Nephron (organoid): ENCODE measurements at regions not wholly inside any gene's neighbourhood (a gene's known extent, or its start where the extent isn't known, plus 50 kb on each side); places are given as distances from the start of the nearest gene placed in this dataset.

ENCODE experiments used
- H3K27ac Mint-ChIP-seq, 3 experiments: 2 replicates each; pipeline ENCODE4 v1.8.0; 2020; ENCODE audit warnings: mixed read lengths in 3 of 3, mild to moderate bottlenecking in 2 of 3, moderate library complexity in 1 of 3
- H3K27me3 Mint-ChIP-seq: 2 replicates; pipeline ENCODE4 v1.8.0; 2021; ENCODE audit warnings: low read depth, mild to moderate bottlenecking, moderate library complexity, mixed read lengths
- H3K36me3 Mint-ChIP-seq: 2 replicates; pipeline ENCODE4 v1.8.0; 2020; ENCODE audit warnings: low read depth, mixed read lengths
- H3K4me1 Mint-ChIP-seq: 2 replicates; pipeline ENCODE4 v1.8.0; 2020; ENCODE audit warnings: mixed read lengths
- H3K4me3 Mint-ChIP-seq, 3 experiments: 2 replicates each; pipeline ENCODE4 v1.8.0; 2020; ENCODE audit warnings: mild to moderate bottlenecking in 3 of 3, mixed read lengths in 3 of 3, moderate library complexity in 2 of 3
- H3K9me3 Mint-ChIP-seq: 2 replicates; pipeline ENCODE4 v1.8.0; 2020; ENCODE audit warnings: mixed read lengths
- CTCF ChIP-seq, 3 experiments: fragments of 200-600 bp; sonication (generic); IDR thresholded peaks; one replicate each; pipeline ENCODE4 v1.5.0; 2021; ENCODE audit warnings: antibody characterized with exemption in 3 of 3; ENCODE audit not compliant: unreplicated experiment in 3 of 3

GRCh38 chr1:80225510-80225909 lies 1219.0 kb upstream of the ADGRL4 start:
- H3K27ac Mint-ChIP-seq, result no peak overlapping the region
- no peaks in the 10 kb centered on the region for H3K36me3 Mint-ChIP-seq
- peaks cover 3% of the 10 kb centered on the region for H3K9me3 Mint-ChIP-seq
- no peaks in the 10 kb centered on the region for H3K4me1 Mint-ChIP-seq
- H3K27me3 Mint-ChIP-seq, result no peaks in the 10 kb centered on the region
- no peak overlapping the region for H3K4me3 Mint-ChIP-seq
- no peak for TF ChIP-seq CTCF (IDR thresholded peaks at IDR 0.05; ENCODE audit: unreplicated experiment in 3 of 3)

GRCh38 chr1:80221319-80221718 lies 1214.8 kb upstream of the ADGRL4 start:
- no peak for TF ChIP-seq CTCF (IDR thresholded peaks at IDR 0.05; ENCODE audit: unreplicated experiment in 3 of 3)
- Mint-ChIP-seq H3K9me3 (no peaks in the 10 kb centered on the region), H3K4me3 (no peak overlapping the region), H3K36me3 (no peaks in the 10 kb centered on the region), H3K27me3 (no peaks in the 10 kb centered on the region), H3K4me1 (peaks cover 16% of the 10 kb centered on the region), H3K27ac (no peak overlapping the region)

GRCh38 chr1:80218112-80218511 lies 1211.6 kb upstream of the ADGRL4 start:
- Mint-ChIP-seq H3K4me1 (peaks cover 16% of the 10 kb centered on the region), H3K27me3 (no peaks in the 10 kb centered on the region), H3K4me3 (no peak overlapping the region), H3K27ac (peak overlapping the region; percentile 24 to 74 (median 65)), H3K9me3 (no peaks in the 10 kb centered on the region), H3K36me3 (no peaks in the 10 kb centered on the region)
- TF ChIP-seq CTCF (IDR thresholded peaks at IDR 0.05; ENCODE audit: unreplicated experiment in 3 of 3), result peak; percentile 55 to 66 (median 56)

- Mint-ChIP-seq H3K36me3 (no peaks in the 10 kb centered on the region), H3K4me1 (peaks cover 16% of the 10 kb centered on the region)
These were observed 1211.0 kb upstream of the ADGRL4 start for GRCh38 chr1:80217377-80217986.

GRCh38 chr1:80214888-80215540 lies 1208.5 kb upstream of the ADGRL4 start:
- TF ChIP-seq CTCF (IDR thresholded peaks at IDR 0.05; ENCODE audit: unreplicated experiment in 3 of 3), result no peak
- Mint-ChIP-seq H3K9me3 (no peaks in the 10 kb centered on the region), H3K4me1 (peaks cover 23% of the 10 kb centered on the region), H3K27ac (no peak overlapping the region), H3K4me3 (no peak overlapping the region), H3K27me3 (no peaks in the 10 kb centered on the region), H3K36me3 (no peaks in the 10 kb centered on the region)

More at GRCh38 chr1:80217377-80217986, 1211.0 kb upstream of the ADGRL4 start:
- TF ChIP-seq CTCF (IDR thresholded peaks at IDR 0.05; ENCODE audit: unreplicated experiment in 3 of 3), result peak; percentile 71 to 80 (median 72)
- Mint-ChIP-seq H3K27me3 (no peaks in the 10 kb centered on the region), H3K27ac (peak overlapping the region; percentile 65 to 74 (median 66)), H3K4me3 (peak overlapping the region in 1 of 3 experiments; percentile 23), H3K9me3 (no peaks in the 10 kb centered on the region)

GRCh38 chr1:80212948-80213347 lies 1206.4 kb upstream of the ADGRL4 start:
- Mint-ChIP-seq H3K9me3 (no peaks in the 10 kb centered on the region), H3K4me1 (peaks cover 15% of the 10 kb centered on the region), H3K4me3 (no peak overlapping the region), H3K27ac (peak overlapping the region in 1 of 3 experiments; percentile 11), H3K27me3 (no peaks in the 10 kb centered on the region), H3K36me3 (no peaks in the 10 kb centered on the region)
- TF ChIP-seq CTCF (IDR thresholded peaks at IDR 0.05; ENCODE audit: unreplicated experiment in 3 of 3), result no peak
